ENCODE measurements at regions not wholly inside any gene's neighbourhood (a gene's known extent, or its start where the extent isn't known, plus 50 kb on each side); places are given as distances from the start of the nearest gene placed in this dataset.

DNA sequence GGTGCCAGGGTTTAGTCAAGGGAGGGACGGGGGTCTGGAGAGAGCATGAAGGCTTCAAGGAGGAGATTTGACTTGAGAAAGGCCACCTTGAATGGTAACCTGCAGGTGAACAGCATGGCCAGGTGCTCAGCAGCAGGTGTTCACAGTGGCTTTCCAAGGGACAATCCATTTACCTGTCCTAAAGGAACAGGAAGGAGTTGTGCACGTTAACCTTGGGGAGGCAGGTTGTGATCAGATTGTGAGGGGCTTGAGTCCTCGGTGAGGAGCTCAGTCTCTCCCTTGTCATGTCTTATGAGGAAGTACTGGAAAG lies 120.1 kb upstream of the ERCC6L2 start:
- no peak for FAIRE-seq

DNA sequence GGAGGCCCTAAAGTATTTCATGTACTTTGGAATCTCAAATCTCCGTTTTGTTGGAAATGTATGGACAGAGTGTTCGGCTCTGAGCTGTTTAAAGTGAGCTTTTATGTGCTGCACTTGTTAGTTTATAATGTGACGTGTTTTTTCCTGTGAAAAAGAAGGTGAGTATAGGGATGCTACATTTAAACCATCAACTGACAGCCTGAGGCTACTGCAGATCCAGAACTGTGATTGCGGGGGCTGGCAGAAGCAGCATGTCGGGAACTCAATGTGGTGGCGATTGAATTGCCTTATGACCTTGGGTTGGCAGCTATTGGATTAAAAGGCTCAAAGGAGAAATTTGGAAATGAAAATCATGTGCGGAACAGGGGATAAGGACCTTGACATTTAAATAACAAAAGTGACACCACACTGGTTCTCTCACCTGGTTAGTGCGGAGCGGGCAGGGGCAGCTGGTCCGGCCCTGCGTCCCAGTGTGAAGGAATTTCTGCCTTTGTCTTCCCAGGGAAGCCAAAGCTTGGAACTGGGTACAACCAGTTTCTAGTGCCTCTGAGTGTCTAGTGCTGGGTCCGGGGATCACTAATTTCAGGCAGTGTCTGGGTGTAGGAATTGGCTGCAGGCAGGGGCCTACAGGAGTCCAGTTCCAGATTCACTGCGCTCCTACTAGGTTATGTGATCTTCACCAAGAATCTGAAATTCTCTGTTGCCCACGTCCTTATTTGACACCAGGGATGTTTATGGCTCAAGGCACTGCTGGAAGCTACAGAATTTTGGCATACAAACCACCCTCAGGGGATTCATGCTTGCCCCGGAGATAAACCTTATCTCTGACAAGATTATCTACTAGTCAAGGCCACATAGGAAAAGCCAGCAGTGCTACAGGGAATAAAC lies 120.7 kb upstream of the ERCC6L2 start:
- no peak for FAIRE-seq

DNA sequence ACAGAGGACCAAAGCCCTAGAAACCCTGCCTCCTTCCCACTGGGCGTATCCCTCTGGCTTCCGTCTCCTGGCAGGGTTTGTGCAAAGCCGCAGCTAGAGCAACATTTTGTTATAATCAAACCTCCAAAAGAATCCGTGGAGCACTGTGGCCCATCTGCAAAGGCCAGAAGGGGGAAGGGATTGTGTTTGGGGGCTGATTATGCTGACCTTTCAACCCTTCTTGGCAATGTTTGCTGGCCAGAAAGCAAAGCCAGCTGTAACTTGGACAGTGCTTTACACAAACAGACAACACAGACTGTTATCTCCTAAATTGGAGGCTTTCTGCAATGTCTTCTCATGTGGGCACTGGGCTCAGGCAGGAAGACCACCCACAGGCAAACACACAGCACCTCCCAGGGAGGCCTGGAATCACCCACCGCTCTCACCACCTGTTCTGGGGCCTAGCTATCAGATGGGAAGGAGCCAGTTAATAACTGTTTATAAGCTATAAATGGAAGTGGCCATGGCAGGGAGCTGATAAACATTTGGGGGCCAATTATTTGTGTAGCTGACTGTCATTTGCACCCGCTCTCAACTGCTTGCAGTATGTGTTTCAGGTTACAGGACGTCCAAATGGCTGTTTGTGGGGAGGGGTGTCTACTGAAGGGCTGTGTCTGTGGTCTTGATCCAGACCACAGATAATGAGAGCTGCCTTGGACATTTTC lies 121.6 kb upstream of the ERCC6L2 start:
- FAIRE-seq, result no peak

DNA sequence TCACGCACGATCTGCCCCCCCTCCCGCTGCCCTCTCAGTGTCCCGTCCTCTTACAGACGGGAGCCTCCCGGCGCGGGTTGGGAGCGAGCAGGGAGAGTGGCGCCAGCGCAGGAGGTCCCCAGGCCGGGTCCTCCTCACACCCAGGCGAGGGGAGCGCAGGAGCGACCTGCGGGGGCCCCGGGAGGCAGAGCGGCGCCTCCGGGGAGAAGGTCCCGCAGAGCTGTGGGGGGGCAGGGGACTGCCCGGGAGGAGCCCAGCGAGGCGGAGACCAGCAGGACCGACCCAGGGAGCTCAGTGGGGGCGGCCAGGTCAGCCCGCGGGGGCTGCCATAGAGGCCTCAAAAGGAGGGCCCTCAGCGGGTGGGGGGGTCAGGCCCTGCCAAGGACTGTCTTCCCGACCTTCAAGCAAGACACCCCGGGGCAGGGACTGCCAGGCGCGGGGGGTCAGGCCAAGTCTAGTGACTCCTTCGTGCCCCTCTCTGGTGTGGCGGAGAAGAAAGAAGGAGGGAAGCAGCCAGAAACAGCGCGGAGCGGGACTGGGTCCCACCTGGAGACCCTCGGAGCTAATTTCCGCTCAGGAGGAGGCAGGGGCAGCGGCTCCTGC lies 123.3 kb upstream of the ERCC6L2 start:
- no peak for FAIRE-seq

DNA sequence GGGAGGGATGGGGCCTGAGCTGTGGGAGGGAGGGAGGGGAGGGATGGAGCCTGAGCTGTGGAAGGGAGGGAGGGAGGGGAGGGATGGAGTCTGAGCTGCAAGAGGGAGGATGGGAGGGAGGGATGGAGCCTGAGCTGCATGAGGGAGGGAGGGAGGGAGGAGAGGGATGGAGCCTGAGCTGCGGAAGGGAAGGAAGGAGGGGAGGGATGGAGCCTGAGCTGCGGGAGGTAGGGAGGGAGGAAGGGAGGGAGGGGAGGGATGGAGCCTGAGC lies 124.0 kb upstream of the ERCC6L2 start:
- FAIRE-seq, result no peak

DNA sequence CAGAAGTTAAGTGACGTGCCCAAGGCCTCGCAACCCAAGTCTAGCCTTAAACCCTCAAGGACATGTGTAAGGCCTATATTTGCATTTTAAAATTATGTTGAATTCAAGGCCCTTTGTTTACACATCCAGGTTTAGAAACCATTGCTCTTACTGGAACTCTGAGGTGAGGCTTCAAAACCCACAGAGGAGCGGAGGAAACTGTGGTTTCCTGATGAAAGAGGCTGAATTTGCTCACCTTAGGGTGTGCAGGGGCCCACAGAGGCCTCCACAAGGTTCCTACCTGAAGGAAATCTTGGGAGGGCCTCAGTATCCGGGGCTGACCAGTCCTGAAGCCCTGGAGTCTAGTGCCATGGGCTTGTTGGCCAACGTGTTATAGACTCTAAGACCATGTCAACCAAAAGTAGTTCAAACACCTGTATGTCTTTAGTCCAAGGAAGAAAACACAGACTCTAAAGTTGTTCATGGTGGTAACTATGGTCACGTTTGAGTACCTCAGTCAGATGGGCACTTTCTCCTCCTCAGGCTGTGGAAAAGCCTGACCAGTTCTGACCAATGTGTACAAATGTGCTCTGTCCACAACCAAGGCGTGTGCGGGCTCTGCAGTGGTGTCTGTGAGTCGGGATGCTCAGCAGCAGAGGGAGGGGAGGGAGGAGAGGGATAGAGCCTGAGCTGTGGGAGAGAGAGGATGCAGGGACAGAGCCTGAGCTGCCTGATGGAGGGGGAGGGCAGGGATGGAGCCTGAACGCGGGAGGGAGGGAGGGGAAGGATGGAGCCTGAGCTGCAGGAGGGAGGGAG lies 124.6 kb upstream of the ERCC6L2 start:
- no peak for FAIRE-seq

DNA sequence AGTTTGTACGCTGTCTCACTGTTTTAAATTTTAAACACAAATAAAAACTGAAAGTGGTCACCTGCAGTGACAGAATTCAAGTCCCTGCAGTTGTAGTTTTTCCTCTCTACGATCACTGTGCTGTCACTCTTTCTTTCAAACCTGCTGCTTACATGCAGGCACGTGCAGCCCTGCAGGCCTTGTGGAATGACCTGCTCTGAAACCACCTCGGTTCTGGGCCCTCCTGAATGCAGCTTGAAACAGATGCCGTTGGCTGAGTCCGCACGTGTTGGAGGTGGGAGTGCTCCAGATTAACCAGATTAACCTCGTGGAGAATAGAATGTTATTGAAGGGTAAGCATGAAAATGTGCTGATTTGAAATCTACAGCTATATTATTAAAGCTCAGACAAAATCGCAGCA lies 126.0 kb upstream of the ERCC6L2 start:
- no peak for FAIRE-seq

DNA sequence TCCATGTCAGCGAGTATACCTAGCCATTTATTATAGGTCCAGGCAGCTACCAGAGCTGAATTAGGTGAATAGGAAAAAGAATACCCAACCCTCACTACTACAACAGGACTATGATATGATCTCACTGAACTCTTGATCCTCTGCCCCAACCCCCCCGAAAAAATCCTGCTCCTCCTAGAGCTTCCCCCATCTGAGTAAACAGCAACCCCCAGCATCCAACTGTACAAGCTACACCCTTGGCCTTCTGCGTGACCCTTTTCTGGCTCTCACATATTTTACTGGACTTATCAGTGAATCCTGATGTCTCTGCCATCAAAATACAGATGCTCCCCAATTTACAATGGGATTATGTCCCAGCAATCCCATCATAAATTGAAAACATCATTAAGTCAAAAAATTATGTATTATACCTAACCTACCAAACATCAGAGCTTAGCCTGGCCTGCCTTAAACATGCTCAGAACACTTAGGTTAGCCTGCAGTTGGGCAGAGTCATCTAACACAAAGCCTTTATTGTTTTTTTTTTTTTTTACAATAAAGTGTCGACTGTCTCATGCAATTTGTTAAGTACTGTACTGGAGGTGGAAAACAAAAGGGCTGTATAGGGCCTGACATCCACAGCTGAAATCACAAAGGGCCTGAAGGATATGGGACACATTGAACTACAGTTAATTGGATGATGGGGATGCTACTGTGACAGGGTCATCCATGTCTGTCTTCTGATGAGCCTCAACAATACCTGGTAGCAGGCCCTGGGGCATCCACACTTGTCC lies 128.9 kb upstream of the ERCC6L2 start:
- FAIRE-seq, result no peak

DNA sequence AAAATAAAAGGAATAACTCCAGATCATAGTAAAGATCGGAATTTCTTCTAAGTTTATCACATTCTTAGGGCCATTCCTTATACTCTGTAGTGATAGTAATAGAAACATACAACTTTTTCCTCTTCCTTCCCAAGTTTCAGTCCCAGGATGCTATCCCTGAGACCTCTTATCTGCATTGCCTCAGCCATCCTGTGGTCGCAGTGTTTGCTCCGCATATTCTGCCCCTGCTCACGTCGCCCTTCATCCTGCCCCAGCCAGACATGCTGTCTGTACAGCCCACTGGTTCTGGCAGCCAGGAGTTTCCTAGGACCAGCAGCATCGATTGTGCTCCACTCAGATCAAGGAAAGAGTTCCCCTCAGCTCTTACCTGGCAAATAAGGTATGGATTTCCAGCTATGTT lies 132.7 kb upstream of the ERCC6L2 start:
- no peak for FAIRE-seq

DNA sequence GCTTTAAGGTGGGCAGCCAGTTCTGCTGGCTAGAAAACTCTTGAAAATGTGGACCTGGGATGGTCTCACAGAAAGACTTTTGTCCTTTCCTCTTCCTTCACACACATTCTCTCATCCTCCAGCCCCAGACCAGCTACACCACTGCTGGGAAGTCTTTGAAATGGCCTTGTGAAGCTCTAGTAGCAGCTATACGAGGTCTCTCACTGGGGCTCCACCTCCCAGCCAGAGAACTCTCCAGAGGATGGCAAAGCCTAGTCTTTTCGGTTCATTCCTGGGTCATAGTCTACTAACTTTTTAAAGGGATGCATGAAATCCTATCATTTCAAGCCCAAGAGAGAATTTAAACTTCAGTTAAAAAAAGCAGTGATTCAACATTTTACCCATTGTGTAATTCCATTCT lies 133.9 kb upstream of the ERCC6L2 start:
- no peak for FAIRE-seq

DNA sequence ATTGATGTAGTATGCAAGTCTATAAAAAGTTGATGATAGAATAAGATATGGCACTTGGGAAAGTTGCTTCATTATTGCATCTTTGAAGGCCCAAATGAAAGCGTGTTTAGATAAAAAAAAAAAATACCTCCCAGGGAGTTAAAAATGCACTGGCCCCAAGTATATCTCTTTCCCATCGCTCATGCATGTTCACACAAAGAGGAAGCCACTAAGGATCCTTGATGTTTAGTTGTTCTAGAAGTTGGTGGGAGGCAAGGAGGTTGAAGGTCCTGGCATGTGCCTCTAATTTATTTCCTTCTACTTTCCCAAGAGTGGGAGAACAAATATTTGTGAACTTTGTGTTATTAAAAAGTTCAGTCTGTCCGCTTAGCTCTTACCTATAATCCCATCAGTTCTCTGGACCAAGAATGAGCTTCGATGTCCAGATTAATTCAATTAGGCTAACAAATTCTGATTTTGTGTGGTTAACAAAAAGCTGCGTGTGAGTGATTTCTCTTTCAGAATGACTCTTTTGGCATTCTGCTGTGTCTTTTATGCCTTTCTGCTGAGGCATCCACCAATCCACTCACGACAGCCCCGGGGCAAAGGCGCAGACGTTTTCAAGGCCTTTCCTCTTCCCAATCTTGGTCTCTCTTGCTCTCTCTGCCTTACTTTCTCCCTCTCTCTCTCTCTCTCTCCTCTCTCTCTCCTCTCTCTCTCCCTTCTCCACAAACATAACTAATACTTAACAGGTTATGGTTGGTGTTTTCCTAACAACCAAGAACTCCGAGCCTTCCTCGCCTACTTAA lies 135.1 kb upstream of the ERCC6L2 start:
- FAIRE-seq, result no peak

DNA sequence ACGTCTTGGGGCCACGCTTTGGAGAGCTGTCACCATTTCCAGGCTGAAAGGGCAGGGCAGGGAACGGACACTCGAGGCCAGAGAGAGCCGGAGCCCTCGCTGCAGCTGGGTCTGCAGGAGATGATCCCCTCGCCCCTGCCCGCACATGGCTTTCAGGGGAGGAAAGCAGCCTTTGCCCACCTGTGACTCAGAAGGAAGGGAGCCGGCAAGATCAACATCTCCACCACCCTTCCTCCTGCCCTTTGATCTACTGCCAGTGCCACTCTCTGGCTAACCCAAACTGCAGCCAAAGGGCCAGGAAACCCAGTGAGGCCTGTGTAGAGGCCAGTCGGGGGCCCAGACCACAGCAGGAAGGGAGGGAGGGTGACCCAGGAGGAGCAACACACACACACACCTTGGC lies 137.1 kb upstream of the ERCC6L2 start:
- no peak for FAIRE-seq

DNA sequence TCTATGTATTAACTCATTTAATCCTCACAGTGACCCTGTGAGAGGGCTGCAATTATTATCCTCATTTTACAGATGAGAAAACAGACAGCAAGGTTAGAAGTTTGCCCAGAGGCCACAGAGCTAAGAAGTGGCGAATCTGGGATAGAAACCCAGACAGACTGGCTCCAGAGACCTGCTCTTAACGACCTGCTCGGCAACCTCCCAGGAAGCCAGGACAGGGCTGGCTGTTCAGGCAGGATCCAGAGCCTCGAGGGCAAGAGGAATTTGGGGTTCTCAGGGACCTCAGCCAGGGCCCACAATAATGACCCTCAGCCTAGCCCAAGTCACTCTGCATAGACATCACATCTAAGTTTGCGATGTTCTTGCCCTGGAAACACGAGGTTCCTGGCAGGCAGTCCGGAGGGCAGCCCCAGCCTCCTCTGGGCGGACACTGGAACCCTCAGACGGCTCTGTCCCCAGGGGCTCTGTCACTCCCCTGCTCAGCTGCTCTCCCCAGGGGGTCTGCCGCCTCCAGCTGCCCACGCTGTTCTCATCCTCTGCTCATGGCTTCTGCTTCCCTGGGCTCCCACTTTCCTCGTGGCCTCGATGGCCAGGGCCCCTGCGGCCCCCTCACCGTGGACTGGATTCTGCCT lies 138.5 kb upstream of the ERCC6L2 start:
- no peak for FAIRE-seq

DNA sequence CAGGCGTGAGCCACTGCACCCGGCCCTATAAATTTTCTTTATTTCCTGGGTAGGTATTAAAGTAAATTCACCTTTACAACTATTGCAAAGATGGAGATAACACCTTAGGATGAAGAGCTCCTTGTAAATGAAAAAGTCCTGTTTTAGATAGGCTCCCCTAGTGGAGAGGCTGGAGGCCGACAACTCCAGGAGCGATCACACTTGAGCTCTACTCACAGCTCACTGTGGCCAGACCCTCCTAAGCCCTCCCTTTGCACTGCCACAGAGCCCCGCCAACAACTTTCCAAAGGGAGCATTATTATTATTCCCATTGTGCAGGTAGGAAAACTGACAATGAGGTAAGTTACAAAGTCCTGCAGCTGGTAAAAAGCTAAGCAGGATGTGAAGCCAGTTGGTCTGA lies 139.1 kb upstream of the ERCC6L2 start:
- no peak for FAIRE-seq

DNA sequence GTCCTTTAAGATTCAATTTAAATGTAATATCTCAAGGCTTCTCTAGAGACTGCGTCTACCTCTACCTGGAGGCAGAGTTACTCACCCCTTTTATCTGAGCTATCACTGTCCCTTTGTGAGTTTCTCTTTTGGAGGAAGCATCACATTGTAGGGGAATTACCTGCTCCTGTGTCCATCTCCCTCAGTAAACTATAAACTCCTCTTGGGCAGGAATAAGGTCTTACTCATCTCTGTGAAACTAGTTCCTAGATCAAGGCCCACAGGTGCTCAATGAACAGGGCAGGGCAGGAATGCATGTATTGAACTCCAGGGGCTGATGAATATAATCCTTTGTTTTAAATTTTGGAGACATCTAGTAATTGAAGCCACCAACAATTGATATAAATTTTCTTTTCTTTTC lies 139.8 kb upstream of the ERCC6L2 start:
- FAIRE-seq, result no peak

DNA sequence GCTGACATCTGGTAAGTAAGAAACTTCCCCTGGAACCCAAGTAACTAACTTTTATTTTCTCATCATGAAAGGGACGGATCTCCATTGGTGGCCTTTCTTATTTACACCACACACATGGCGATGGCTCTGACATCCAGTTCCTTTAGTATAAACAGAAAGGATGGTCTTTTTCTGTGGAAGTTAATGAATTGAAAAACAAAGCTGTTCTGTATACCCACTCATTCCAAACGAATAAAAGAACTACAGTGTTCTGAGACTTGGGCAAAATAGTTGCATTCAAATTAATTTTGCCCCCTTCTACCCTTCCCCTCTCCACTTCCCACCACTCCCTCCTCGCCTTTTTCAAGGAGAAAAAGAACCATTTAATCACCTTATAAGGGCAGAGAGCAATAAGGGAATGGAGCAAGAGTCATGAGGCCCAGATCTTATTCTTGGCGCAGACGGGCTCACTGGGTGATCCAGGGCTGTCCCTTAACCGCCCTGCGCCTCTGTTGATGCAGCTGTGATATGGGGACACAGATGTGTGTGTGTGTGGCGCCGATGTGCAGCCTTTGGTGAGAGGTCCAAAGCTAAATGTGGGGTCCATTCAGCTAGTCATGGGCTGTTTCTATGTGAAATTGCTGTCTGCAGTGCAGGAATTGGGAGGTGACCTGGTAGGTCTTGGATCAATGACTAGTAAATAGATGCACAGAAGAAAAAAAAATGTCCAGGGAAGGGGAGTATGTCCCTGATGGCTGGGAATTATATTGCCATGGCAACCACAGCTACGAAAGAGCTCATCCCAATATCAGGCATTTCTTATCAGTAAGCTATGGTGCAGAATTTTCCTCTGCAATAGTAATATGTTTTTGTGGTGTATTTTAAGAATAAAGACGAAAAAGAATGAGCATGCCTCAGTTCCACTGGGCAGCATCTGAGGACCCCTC lies 141.5 kb upstream of the ERCC6L2 start:
- no peak for FAIRE-seq

DNA sequence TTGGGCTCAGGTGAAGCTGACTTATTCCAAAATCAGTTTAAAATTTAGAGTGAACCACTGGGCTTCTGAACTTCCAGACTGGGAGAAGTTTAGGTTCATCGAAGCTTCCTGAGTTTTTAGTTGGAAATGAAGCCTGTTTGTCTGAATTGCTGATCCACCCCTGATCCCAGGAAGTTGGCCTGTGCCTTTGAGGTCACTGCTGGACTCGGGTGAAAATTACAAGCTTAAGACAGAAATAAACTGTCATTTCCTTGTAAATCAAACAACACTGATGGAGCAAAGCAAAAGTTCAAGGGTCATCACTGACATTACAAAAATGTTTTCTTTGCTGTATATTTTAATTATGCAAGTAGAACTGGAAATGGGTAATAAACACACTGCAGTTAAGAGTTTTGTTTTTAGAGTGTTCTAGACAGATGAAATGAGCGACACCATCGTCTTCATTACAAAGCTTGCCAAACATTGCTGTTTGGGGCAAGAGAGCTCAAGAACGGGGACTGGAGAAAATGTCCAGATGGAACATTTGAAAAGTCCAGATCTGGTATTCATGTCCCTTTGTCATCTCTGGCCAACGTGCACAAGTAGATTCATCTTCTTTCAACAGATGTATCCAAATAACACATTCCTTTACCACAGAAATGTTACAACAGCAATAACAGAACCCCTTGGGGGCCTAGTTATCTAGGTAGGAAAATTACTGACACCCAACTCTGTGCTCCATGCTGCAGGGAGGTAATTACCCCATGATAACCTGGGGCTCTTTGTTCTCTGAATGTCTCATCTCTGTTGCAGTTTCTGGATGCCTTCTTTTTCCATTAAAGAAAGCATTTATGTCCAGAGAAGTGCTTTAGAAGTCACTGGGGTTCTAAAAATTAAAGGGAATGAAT lies 142.4 kb upstream of the ERCC6L2 start:
- no peak for FAIRE-seq

DNA sequence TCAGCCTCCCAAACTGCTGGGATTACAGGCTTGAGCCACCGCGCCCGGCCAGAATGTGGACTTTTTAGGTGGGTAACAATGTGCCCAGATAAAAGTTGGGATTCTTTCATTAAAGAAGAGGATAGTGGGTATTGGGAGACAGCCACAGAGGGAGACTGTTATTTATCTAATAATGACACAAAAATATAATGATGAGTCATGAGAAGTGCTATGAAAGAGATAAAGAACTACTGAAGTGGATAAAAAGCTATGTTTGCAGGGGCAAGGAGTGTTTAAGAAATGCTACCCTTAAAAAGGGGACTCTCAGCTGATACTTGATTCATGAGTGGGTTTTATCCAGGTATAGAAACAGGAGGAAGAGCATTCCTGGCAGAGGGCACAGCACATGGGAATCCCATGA lies 143.6 kb upstream of the ERCC6L2 start:
- no peak for FAIRE-seq

DNA sequence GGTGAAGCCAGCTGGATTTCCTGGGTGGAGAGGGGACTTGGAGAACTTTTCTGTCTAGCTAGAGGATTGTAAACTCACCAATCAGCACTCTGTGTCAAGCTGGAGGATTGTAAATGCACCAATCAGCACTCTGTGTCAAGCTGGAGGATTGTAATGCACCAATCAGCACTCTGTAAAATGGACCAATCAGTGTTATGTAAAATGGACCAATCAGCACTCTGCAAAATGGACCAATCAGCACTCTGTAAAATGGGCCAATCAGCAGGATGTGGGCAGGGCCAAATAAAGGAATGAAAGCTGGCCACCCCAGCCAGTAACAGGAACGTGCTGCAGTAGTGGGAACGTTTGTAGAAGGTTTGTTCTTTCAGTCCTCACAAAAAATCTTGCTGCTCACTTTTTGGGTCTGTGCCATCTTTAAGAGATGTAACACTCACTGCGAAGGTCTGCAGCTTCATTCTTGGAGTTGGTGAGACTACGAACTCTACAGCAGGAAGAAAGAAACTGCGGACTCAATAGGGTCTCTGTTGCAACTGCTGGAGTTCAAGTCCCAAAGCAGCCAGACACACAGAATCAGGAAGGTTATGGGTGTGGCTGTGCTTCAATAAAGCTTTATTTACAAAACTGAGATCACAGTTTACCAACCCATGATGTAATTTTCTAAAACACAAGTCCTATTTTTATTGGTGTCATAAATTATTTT lies 145.7 kb upstream of the ERCC6L2 start:
- no peak for FAIRE-seq

Data from TTC549 (cell line).